Activated CD4-positive, alpha-beta T cell treated with anti-CD3 and anti-CD28 coated beads for 36 hours (primary cell): ENCODE measurements at regions not wholly inside any gene's neighbourhood (a gene's known extent, or its start where the extent isn't known, plus 50 kb on each side); places are given as distances from the start of the nearest gene placed in this dataset.

Experiments used
- ATAC-seq: fragments of 200-7000 bp; cut with Tn5 transposase; one replicate; pipeline ENCODE4 v1.10.0; 2021; ENCODE audit warnings: mild to moderate bottlenecking, moderate library complexity
- CTCF ChIA-PET: fragments of 350-600 bp; sonication (Branson Sonifier 250); formaldehyde crosslinking; loops from one replicate; lab custom pipeline; 2021; ENCODE audit warnings: antibody characterized with exemption; lab: Charles Lee
- POLR2A ChIA-PET: fragments of 350-600 bp; sonication (Branson Sonifier 250); formaldehyde crosslinking; loops from one replicate; lab custom pipeline; 2021; ENCODE audit warnings: antibody characterized with exemption, inconsistent platforms; lab: Charles Lee
- DNase-seq: peaks from one replicate; pipeline ENCODE4 v3.0.0-alpha.2; 2020
- H3K27ac Mint-ChIP-seq: one replicate; pipeline ENCODE4 v1.8.0; 2021; ENCODE audit warnings: mixed read lengths
- H3K27me3 Mint-ChIP-seq: one replicate; pipeline ENCODE4 v1.8.0; 2021; ENCODE audit warnings: mixed read lengths
- H3K36me3 Mint-ChIP-seq: one replicate; pipeline ENCODE4 v1.8.0; 2021; ENCODE audit warnings: low read depth, mixed read lengths
- H3K4me1 Mint-ChIP-seq: one replicate; pipeline ENCODE4 v1.8.0; 2021; ENCODE audit warnings: mixed read lengths
- H3K4me3 Mint-ChIP-seq: one replicate; pipeline ENCODE4 v1.8.0; 2021; ENCODE audit warnings: mild to moderate bottlenecking, moderate library complexity, mixed read lengths
- H3K9me3 Mint-ChIP-seq: one replicate; pipeline ENCODE4 v1.8.0; 2021; ENCODE audit warnings: low read depth, mixed read lengths
- intact Hi-C, 2 experiments: fragments of 100-400 bp; cut with DNase I in 1 of 2; cut with micrococcal nuclease in 1 of 2; formaldehyde crosslinking; loops; one replicate each; pipeline versions ENCODE4 v1.14.2 to v1.15.1; 2022 to 2024; cut with DNase I, micrococcal nuclease

GRCh38 chr10:20685462-20685861 lies 211.6 kb downstream of the NEBL start:
- Mint-ChIP-seq H3K4me1 (no peaks in the 10 kb centered on the region), H3K4me3 (no peak overlapping the region), H3K36me3 (no peaks in the 10 kb centered on the region), H3K9me3 (peaks cover 2% of the 10 kb centered on the region), H3K27me3 (no peaks in the 10 kb centered on the region), H3K27ac (no peak overlapping the region)
- CTCF ChIA-PET = no interaction called here
- ATAC-seq (no peak), DNase-seq (no peak)
- intact Hi-C loops = no loop called here
- POLR2A ChIA-PET = no interaction called here

GRCh38 chr10:20683345-20683744 lies 213.8 kb downstream of the NEBL start:
- no peaks in the 10 kb centered on the region for H3K36me3 Mint-ChIP-seq

GRCh38 chr10:20682782-20683181 lies 214.3 kb downstream of the NEBL start:
- intact Hi-C loops = no loop called here
- POLR2A ChIA-PET = no interaction called here

More at GRCh38 chr10:20683345-20683744, 213.8 kb downstream of the NEBL start:
- H3K9me3 Mint-ChIP-seq = peaks cover 4% of the 10 kb centered on the region
- ATAC-seq (no peak), DNase-seq (no peak)
- no peak overlapping the region for H3K27ac Mint-ChIP-seq
- intact Hi-C loops = no loop called here
- ChIA-PET POLR2A (no interaction called here), CTCF (interaction anchor here (0.9 kb wide), 1 partner anchor 22 kb away, joined by 3 read pairs; no protein-coding TSS in a partner anchor)
- H3K4me3 Mint-ChIP-seq = no peak overlapping the region
- H3K27me3 Mint-ChIP-seq = no peaks in the 10 kb centered on the region
- H3K4me1 Mint-ChIP-seq = no peaks in the 10 kb centered on the region

GRCh38 chr10:20677340-20677739 lies 219.8 kb downstream of the NEBL start:
- no peak overlapping the region for H3K4me3 Mint-ChIP-seq
- ChIA-PET CTCF (no interaction called here), POLR2A (no interaction called here)
- H3K4me1 Mint-ChIP-seq = no peaks in the 10 kb centered on the region
- H3K27me3 Mint-ChIP-seq = no peaks in the 10 kb centered on the region
- no peak overlapping the region for H3K27ac Mint-ChIP-seq
- intact Hi-C loops = no loop called here
- H3K9me3 Mint-ChIP-seq = peaks cover 4% of the 10 kb centered on the region
- DNase-seq (no peak), ATAC-seq (no peak)
- no peaks in the 10 kb centered on the region for H3K36me3 Mint-ChIP-seq

More at GRCh38 chr10:20682782-20683181, 214.3 kb downstream of the NEBL start:
- Mint-ChIP-seq H3K27ac (no peak overlapping the region), H3K4me3 (no peak overlapping the region), H3K4me1 (no peaks in the 10 kb centered on the region), H3K27me3 (no peaks in the 10 kb centered on the region), H3K36me3 (no peaks in the 10 kb centered on the region), H3K9me3 (peaks cover 4% of the 10 kb centered on the region)
- DNase-seq (no peak), ATAC-seq (no peak)
- CTCF ChIA-PET = interaction anchor here (0.9 kb wide), 1 partner anchor 22 kb away, joined by 3 read pairs; no protein-coding TSS in a partner anchor

GRCh38 chr10:20674926-20675325 lies 222.2 kb downstream of the NEBL start:
- peaks cover 5% of the 10 kb centered on the region for H3K9me3 Mint-ChIP-seq
- H3K4me3 Mint-ChIP-seq = no peak overlapping the region
- H3K27ac Mint-ChIP-seq = no peak overlapping the region
- H3K36me3 Mint-ChIP-seq = no peaks in the 10 kb centered on the region
- ChIA-PET POLR2A (no interaction called here), CTCF (no interaction called here)
- intact Hi-C loops = no loop called here
- H3K4me1 Mint-ChIP-seq = no peaks in the 10 kb centered on the region
- H3K27me3 Mint-ChIP-seq = no peaks in the 10 kb centered on the region
- no peak for ATAC-seq
- no peak for DNase-seq

GRCh38 chr10:20673175-20673574 lies 223.9 kb downstream of the NEBL start:
- Mint-ChIP-seq H3K9me3 (peaks cover 3% of the 10 kb centered on the region), H3K27ac (no peak overlapping the region), H3K4me1 (no peaks in the 10 kb centered on the region), H3K27me3 (no peaks in the 10 kb centered on the region), H3K4me3 (no peak overlapping the region), H3K36me3 (no peaks in the 10 kb centered on the region)
- CTCF ChIA-PET = no interaction called here
- no peak for ATAC-seq
- POLR2A ChIA-PET = no interaction called here
- no peak for DNase-seq
- intact Hi-C loops = no loop called here

- Mint-ChIP-seq H3K27ac (no peak overlapping the region), H3K36me3 (no peaks in the 10 kb centered on the region), H3K27me3 (no peaks in the 10 kb centered on the region), H3K4me1 (no peaks in the 10 kb centered on the region), H3K9me3 (peaks cover 6% of the 10 kb centered on the region), H3K4me3 (no peak overlapping the region)
- POLR2A ChIA-PET = no interaction called here
- intact Hi-C loops = no loop called here
- CTCF ChIA-PET = no interaction called here
- DNase-seq = no peak
- ATAC-seq = no peak
Observed at GRCh38 chr10:20672741-20673140, 224.4 kb downstream of the NEBL start.

GRCh38 chr10:20670579-20670978 lies 226.5 kb downstream of the NEBL start:
- Mint-ChIP-seq H3K27me3 (no peaks in the 10 kb centered on the region), H3K4me1 (no peaks in the 10 kb centered on the region), H3K9me3 (peaks cover 6% of the 10 kb centered on the region), H3K4me3 (no peak overlapping the region), H3K27ac (no peak overlapping the region), H3K36me3 (no peaks in the 10 kb centered on the region)
- DNase-seq (no peak), ATAC-seq (no peak)
- intact Hi-C loops = no loop called here
- POLR2A ChIA-PET = no interaction called here
- CTCF ChIA-PET = no interaction called here

GRCh38 chr10:20668985-20669384 lies 228.1 kb downstream of the NEBL start:
- intact Hi-C loops = no loop called here
- ChIA-PET POLR2A (no interaction called here), CTCF (no interaction called here)

GRCh38 chr10:20662742-20663141 lies 234.4 kb downstream of the NEBL start:
- POLR2A ChIA-PET = no interaction called here

More at GRCh38 chr10:20668985-20669384, 228.1 kb downstream of the NEBL start:
- no peak overlapping the region for H3K27ac Mint-ChIP-seq
- no peak overlapping the region for H3K4me3 Mint-ChIP-seq
- H3K4me1 Mint-ChIP-seq = no peaks in the 10 kb centered on the region
- no peaks in the 10 kb centered on the region for H3K27me3 Mint-ChIP-seq
- DNase-seq (no peak), ATAC-seq (no peak)
- H3K36me3 Mint-ChIP-seq = no peaks in the 10 kb centered on the region
- peaks cover 10% of the 10 kb centered on the region for H3K9me3 Mint-ChIP-seq

GRCh38 chr10:20659225-20659624 lies 237.9 kb downstream of the NEBL start:
- intact Hi-C loops = no loop called here
- POLR2A ChIA-PET = no interaction called here
- no peaks in the 10 kb centered on the region for H3K27me3 Mint-ChIP-seq
- CTCF ChIA-PET = interaction anchor here (0.7 kb wide), 1 partner anchor 105 kb away, joined by 4 read pairs; no protein-coding TSS in a partner anchor
- ATAC-seq (no peak), DNase-seq (no peak)
- H3K9me3 Mint-ChIP-seq = peaks cover 7% of the 10 kb centered on the region
- H3K27ac Mint-ChIP-seq = no peak overlapping the region
- H3K4me3 Mint-ChIP-seq = no peak overlapping the region
- H3K4me1 Mint-ChIP-seq = no peaks in the 10 kb centered on the region
- no peaks in the 10 kb centered on the region for H3K36me3 Mint-ChIP-seq

More at GRCh38 chr10:20662742-20663141, 234.4 kb downstream of the NEBL start:
- no peak for DNase-seq
- H3K27ac Mint-ChIP-seq = no peak overlapping the region
- H3K27me3 Mint-ChIP-seq = no peaks in the 10 kb centered on the region
- no peak for ATAC-seq
- CTCF ChIA-PET = interaction anchor here (0.7 kb wide), 1 partner anchor 335 kb away, joined by 3 read pairs; no protein-coding TSS in a partner anchor
- H3K36me3 Mint-ChIP-seq = no peaks in the 10 kb centered on the region
- intact Hi-C loops = no loop called here
- H3K4me1 Mint-ChIP-seq = no peaks in the 10 kb centered on the region
- no peak overlapping the region for H3K4me3 Mint-ChIP-seq
- H3K9me3 Mint-ChIP-seq = peaks cover 9% of the 10 kb centered on the region

GRCh38 chr10:20658158-20658557 lies 239.0 kb downstream of the NEBL start:
- Mint-ChIP-seq H3K27me3 (no peaks in the 10 kb centered on the region), H3K27ac (no peak overlapping the region), H3K9me3 (peaks cover 6% of the 10 kb centered on the region), H3K36me3 (no peaks in the 10 kb centered on the region), H3K4me3 (no peak overlapping the region), H3K4me1 (no peaks in the 10 kb centered on the region)
- ChIA-PET CTCF (interaction anchor here (0.7 kb wide), 1 partner anchor 636 kb away, joined by 3 read pairs; no protein-coding TSS in a partner anchor), POLR2A (no interaction called here)
- no peak for ATAC-seq
- intact Hi-C loops = loop anchor here in 1 of 2 experiments (1.0 kb wide), 1 partner anchor 40 kb away; no protein-coding TSS in a partner anchor
- DNase-seq = no peak
